Kidney glomerular epithelial cell (primary cell): ENCODE measurements at regions not wholly inside any gene's neighbourhood (a gene's known extent, or its start where the extent isn't known, plus 50 kb on each side); places are given as distances from the start of the nearest gene placed in this dataset.

Experiments
- DNase-seq: peaks from one replicate; lab custom pipeline; 2025; lab: John Stamatoyannopoulos, UW

- peak; percentile 22 for DNase-seq
Observed at GRCh38 chr3:99500485-99500884, 137.9 kb upstream of the COL8A1 start.

GRCh38 chr3:99499235-99500158, 138.9 kb upstream of the COL8A1 start:
- peak; percentile 62 for DNase-seq

GRCh38 chr3:99498550-99499234, 139.7 kb upstream of the COL8A1 start:
- no peak for DNase-seq

- no peak for DNase-seq
Observed at GRCh38 chr3:99487894-99488293, 150.5 kb upstream of the COL8A1 start.

- DNase-seq: no peak
Observed at GRCh38 chr3:99485286-99485685, 153.1 kb upstream of the COL8A1 start.

- no peak for DNase-seq
Observed at GRCh38 chr3:99484871-99485270, 153.5 kb upstream of the COL8A1 start.

GRCh38 chr3:99483841-99484240, 154.6 kb upstream of the COL8A1 start:
- DNase-seq: no peak

- DNase-seq: no peak
Observed at GRCh38 chr3:99482191-99482590, 156.2 kb upstream of the COL8A1 start.

GRCh38 chr3:99481561-99481960, 156.8 kb upstream of the COL8A1 start:
- DNase-seq: no peak

- no peak for DNase-seq
Observed at GRCh38 chr3:99479768-99480167, 158.6 kb upstream of the COL8A1 start.

GRCh38 chr3:99477650-99478049, 160.7 kb upstream of the COL8A1 start:
- no peak for DNase-seq

- no peak for DNase-seq
Observed at GRCh38 chr3:99475229-99475628, 163.2 kb upstream of the COL8A1 start.

- DNase-seq: no peak
Observed at GRCh38 chr3:99474776-99475175, 163.6 kb upstream of the COL8A1 start.

GRCh38 chr3:99473321-99473751, 165.1 kb upstream of the COL8A1 start:
- no peak for DNase-seq

GRCh38 chr3:99472385-99472784, 166.0 kb upstream of the COL8A1 start:
- no peak for DNase-seq

GRCh38 chr3:99471353-99472323, 166.8 kb upstream of the COL8A1 start:
- DNase-seq: no peak

- DNase-seq: no peak
Observed at GRCh38 chr3:99470841-99471240, 167.6 kb upstream of the COL8A1 start.

GRCh38 chr3:99468918-99469317, 169.5 kb upstream of the COL8A1 start:
- no peak for DNase-seq

- DNase-seq: no peak
Observed at GRCh38 chr3:99467420-99467819, 171.0 kb upstream of the COL8A1 start.

- no peak for DNase-seq
Observed at GRCh38 chr3:99466331-99466730, 172.1 kb upstream of the COL8A1 start.

- no peak for DNase-seq
Observed at GRCh38 chr3:99458013-99458412, 180.4 kb upstream of the COL8A1 start.

GRCh38 chr3:99442599-99442998, 195.8 kb upstream of the COL8A1 start:
- DNase-seq: no peak
